Hematopoietic multipotent progenitor cell treated with erythropoietin and hydrocortisone succinate and interleukin-3 and kit ligand, for 15 days (in vitro differentiated cells): ENCODE measurements at regions not wholly inside any gene's neighbourhood (a gene's known extent, or its start where the extent isn't known, plus 50 kb on each side); places are given as distances from the start of the nearest gene placed in this dataset.

ENCODE experiments used
- DNase-seq: peaks from one replicate; pipeline ENCODE4 v3.0.0-alpha.2; 2015; ENCODE audit warnings: low spot score

- no peak for DNase-seq
Measured at GRCh38 chr9:113646946-113647914, 183.7 kb downstream of the RGS3 start.

DNA sequence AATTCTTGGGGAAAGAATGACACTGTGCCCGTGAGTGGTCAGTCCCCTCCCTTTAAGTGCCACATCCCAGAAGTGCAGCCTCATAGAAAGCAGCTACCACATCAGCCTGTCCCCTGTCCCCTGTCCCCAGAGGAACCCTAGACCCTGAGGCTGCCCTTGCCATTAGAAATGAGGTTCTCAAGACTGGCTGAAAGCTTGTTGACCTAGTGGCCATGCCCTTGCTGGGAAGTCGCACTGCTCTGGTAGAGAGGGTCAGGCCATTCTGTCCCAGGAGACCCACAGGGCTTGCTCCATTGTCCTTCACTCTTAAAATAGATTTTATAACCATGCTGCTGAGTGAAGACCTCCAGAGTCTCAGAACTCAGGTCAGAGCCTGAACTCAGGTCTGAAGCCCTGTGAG is 184.5 kb downstream of the RGS3 start:
- no peak for DNase-seq

GRCh38 chr9:113648586-113648985 is 185.1 kb downstream of the RGS3 start:
- no peak for DNase-seq

GRCh38 chr9:113649054-113649453 is 185.5 kb downstream of the RGS3 start:
- no peak for DNase-seq

- no peak for DNase-seq
Measured at GRCh38 chr9:113649855-113650206, 186.3 kb downstream of the RGS3 start.

DNA sequence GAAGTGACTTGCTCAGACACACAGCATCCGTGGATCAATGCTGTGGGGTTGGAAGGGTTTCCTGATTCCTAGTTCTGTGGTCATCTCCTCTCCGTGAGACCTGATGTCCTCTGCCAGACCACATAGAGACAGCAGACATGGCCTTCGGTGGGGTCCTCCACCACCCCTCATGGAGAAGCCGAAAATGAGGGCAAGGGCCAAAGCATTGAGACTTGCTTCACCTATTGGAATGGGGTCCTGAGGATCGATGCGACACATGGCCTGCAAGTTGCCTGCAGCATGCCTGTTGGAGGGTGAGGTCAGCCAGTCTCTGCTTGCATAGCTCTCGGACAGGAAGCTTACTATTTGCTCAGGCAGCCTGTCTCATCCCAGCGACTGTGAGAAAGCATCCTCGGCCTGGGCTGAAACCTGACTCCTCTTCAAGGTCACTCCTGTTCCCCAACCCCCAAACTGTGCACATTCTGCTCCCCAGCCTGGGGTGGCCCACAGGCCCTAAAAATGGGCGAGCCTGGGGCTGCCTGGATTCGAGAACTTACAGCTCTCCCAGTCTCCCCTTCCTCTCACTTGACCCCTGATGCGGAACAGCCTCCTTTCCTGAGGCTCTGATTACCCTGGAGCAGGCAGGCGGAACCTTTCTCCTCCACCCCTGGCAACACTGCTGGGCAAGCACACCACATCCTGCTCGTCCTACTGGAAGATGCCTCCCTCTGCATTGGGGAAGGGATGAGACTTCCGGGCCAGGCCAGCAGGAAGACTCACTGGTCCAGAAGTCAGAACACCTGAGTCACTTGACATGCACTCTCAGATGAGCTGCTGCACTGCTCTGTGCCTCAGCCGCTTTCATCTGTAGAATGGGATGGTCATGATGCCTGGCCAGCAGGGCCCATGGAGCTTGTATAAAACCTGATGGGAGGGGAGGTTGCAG is 186.9 kb downstream of the RGS3 start:
- no peak for DNase-seq

- no peak for DNase-seq
Measured at GRCh38 chr9:113651896-113652295, 188.4 kb downstream of the RGS3 start.

GRCh38 chr9:113652355-113653152 is 189.0 kb downstream of the RGS3 start:
- DNase-seq = no peak

DNA sequence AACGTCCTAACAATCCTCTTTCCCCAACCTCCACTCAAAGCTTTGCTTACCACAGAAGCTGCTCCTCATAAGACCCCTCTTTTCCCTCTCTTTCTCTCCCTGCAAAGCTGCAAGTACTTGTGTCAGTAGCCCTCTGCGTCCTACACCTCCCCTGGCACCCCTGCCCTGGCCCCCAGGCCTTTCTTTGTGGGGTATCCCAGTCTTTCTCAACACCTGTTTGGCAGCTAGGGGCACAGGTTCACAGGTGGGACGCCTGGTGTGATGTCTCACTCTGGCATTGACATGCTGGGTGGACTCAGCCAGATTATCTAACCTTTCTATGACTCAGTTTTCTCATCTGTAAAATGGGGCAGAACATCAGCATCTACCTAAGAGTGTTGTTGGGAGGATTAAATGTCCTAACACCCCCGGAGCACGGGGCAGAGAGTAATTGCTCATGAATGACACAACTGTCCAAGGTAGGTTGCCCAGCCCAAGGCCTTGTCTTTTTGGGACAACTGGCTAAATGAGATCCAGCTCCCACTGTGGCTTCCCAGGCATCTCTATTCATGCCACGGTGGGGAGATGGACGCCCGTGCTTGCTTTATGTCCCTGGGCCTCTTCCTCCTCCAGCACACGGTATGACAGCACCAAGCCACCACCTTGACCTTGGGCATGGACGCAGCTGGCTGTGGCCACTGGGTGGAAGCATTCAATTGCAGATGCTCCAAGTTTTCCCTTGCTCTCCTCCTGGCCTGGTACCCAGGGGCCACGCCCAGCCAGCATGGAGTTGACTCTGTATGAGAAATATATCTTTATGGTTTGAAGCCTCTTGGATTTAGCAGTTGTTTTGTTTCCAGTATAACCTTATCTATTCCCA is 190.4 kb downstream of the RGS3 start:
- DNase-seq = no peak

DNA sequence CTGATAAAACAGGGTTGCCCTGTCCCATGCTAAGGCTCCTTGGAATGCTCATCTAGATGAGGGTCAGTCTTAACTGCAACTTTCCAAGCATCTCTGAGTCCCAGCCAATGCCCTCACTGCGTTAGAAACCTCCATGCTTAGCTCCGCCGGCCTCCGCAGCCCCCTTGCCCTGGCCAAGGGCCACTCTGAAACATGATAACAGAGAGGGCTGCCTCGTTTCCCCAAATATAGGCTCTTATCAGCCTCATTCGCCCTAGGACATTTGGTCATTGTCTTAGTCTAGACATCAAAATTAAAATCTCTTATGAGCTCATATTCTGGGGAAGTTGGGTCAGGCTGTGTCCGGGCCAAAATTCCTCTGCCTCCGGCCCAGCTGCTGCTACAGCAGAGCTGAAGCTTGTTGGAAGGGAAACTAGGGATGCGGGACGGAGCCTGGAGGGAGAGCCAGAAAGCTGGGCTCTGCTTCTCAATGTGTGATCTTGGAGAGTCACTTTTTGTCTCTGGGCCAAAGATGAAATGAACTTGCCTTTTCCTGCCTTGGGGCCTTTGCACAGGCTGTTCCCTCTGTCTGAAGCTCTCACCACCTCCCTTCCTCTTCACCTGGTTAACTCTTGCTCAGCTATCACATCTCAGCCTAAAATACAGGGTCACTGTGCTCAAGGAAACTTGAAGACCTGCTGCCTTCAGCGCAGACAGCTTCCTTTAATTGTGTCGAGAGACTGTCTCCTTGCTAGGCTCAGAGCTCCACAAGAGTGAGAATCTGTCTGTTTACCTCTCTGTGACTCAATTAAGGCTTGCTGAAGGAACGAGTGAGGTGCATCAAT is 191.3 kb downstream of the RGS3 start:
- DNase-seq = no peak

- no peak for DNase-seq
Measured at GRCh38 chr9:113656771-113657670, 193.5 kb downstream of the RGS3 start.

GRCh38 chr9:113657765-113658544 is 194.4 kb downstream of the RGS3 start:
- peak; percentile 76 for DNase-seq

DNA sequence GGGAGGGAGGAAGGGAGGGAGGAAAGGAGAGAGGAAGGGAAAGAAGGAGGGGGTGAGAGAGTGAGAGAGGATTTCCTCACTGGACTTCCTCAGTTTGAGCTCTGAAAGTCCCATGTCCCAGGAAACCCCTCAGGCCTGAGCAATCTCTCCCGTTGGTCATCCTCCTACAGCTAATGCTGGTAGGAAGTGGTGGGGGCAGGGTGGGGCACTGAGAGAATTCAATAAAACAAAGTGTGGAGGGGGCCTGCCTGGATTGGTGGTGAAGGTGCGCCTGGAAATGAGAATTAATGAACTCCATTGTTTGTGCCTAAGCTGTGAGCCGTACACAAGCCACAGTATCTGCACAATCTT is 195.0 kb downstream of the RGS3 start:
- DNase-seq = no peak

GRCh38 chr9:113659039-113659438 is 195.5 kb downstream of the RGS3 start:
- no peak for DNase-seq

- DNase-seq = no peak
Measured at GRCh38 chr9:113659740-113660139, 196.2 kb downstream of the RGS3 start.

DNA sequence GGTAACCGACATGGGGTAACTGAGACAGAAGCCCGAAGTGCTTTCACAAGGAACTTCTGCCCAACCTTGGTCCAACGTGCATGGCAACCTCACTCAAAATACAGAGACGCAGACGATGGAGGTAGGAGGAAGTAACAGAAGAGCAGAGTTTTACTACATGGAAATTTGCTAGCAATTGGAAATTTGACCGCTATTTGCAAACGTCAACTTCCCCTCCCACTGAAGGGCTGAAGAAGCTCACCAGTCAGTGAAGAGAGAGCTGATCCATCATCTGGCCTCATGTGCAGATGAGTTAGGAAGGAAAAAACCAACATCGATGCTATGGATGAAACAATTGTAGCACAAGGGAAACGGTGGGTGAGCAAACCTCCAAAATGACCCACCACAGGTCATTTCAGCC is 196.7 kb downstream of the RGS3 start:
- DNase-seq = no peak

GRCh38 chr9:113661074-113661473 is 197.5 kb downstream of the RGS3 start:
- DNase-seq = no peak

DNA sequence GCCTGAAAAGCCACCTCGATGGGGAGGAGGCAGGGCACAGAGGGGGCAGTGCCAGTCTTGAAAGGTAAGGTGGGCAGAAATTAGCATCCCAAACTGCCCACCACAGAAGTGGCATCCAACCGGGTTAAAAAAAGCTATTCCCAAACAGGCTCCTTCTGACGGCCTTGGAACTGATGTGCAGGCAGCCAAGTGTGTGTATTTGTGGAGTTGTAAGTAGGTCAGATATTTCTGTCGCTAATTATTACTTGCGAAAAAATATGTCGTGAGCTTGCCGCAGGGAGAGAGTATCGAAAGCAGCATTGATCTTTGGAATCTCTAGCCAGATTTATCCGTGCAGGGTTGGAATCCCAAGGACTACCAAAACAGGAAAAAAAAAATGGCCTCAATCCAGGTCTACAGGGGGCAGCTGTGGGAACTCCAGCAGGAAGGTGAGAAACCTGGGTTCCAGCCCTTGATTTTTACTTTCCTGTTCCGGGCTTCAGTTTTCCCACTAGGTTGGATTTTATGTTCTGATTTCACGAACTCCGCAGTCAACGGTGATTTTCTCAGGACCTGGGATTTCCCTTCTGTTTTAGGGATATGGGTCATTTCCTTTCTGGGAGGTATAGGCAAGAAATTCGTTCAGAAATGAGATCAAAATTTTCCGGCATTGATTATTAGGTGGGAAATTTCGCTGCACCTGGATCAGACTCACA is 200.8 kb downstream of the RGS3 start:
- DNase-seq = no peak
